Mesendoderm (in vitro differentiated cells): ENCODE measurements at regions not wholly inside any gene's neighbourhood (a gene's known extent, or its start where the extent isn't known, plus 50 kb on each side); places are given as distances from the start of the nearest gene placed in this dataset.

ENCODE experiments used
- DNase-seq: peaks from one replicate; pipeline ENCODE4 v3.0.0; 2013
- H2AK5ac ChIP-seq: 2 replicates; pipeline ENCODE4 v1.6.1; 2013; ENCODE audit warnings: low read length, inconsistent platforms
- H2BK120ac ChIP-seq: 2 replicates; pipeline ENCODE4 v1.6.1; 2013; ENCODE audit warnings: low read depth, mild to moderate bottlenecking, low read length, moderate library complexity, mixed read lengths
- H2BK15ac ChIP-seq: replicated peaks from 2 replicates; pipeline ENCODE4 v1.6.1; 2013; ENCODE audit warnings: low read depth, mild to moderate bottlenecking, moderate library complexity
- H2BK5ac ChIP-seq: 2 replicates; pipeline ENCODE4 v1.6.1; 2013; ENCODE audit warnings: low read length, inconsistent platforms
- H3K18ac ChIP-seq: 2 replicates; pipeline ENCODE4 v1.6.1; 2013; ENCODE audit warnings: mild to moderate bottlenecking, low read length, mixed read lengths
- H3K23ac ChIP-seq: one replicate; pipeline ENCODE4 v1.6.1; 2013; ENCODE audit warnings: low read length
- H3K27ac ChIP-seq: 2 replicates; pipeline ENCODE4 v1.5.1; 2013; ENCODE audit warnings: low read depth, mild to moderate bottlenecking, inconsistent platforms, low read length, moderate library complexity
- H3K27me3 ChIP-seq: 2 replicates; pipeline ENCODE4 v1.6.1; 2013; ENCODE audit warnings: low read length, control low read depth, mild to moderate bottlenecking, inconsistent platforms; ENCODE audit not compliant: insufficient read depth, poor library complexity
- H3K36me3 ChIP-seq: 2 replicates; pipeline ENCODE4 v1.6.1; 2013; ENCODE audit warnings: low read length, inconsistent platforms; ENCODE audit not compliant: control insufficient read depth, insufficient read depth
- H3K4ac ChIP-seq: one replicate; pipeline ENCODE4 v1.6.1; 2013; ENCODE audit warnings: low read depth, mild to moderate bottlenecking, low read length, moderate library complexity
- H3K4me1 ChIP-seq: 2 replicates; pipeline ENCODE4 v1.6.1; 2013; ENCODE audit warnings: low read depth, low read length, inconsistent platforms; ENCODE audit not compliant: control insufficient read depth
- H3K4me2 ChIP-seq: 2 replicates; pipeline ENCODE4 v1.6.1; 2013; ENCODE audit warnings: low read length
- H3K4me3 ChIP-seq: 2 replicates; pipeline ENCODE4 v1.5.1; 2013; ENCODE audit warnings: mild to moderate bottlenecking, low read length
- H3K56ac ChIP-seq: one replicate; pipeline ENCODE4 v1.6.1; 2013; ENCODE audit warnings: low read length
- H3K79me1 ChIP-seq: 2 replicates; pipeline ENCODE4 v1.6.1; 2013; ENCODE audit warnings: low read length, inconsistent platforms
- H3K79me2 ChIP-seq: 2 replicates; pipeline ENCODE4 v1.6.1; 2013; ENCODE audit warnings: mild to moderate bottlenecking, low read length; ENCODE audit not compliant: control insufficient read depth, insufficient read depth
- H3K9ac ChIP-seq: 2 replicates; pipeline ENCODE4 v1.6.1; 2013; ENCODE audit warnings: low read length, inconsistent platforms
- H4K5ac ChIP-seq: one replicate; pipeline ENCODE4 v1.6.1; 2013; ENCODE audit warnings: low read length
- H4K8ac ChIP-seq: one replicate; pipeline ENCODE4 v1.6.1; 2013; ENCODE audit warnings: low read depth, mild to moderate bottlenecking, control low read depth, low read length, moderate library complexity
- WGBS: extraction: QIAGEN DNeasy Blood & Tissue Kit; methylation state at CpG from one replicate; pipeline ENCODE4 v1.1.7; 2013; ENCODE audit warnings: low lambda C conversion rate, missing lambda C conversion rate; ENCODE audit not compliant: insufficient coverage; ENCODE audit errors: extremely low coverage; 5-methylcytosine and 5-hydroxymethylcytosine counted together

DNA sequence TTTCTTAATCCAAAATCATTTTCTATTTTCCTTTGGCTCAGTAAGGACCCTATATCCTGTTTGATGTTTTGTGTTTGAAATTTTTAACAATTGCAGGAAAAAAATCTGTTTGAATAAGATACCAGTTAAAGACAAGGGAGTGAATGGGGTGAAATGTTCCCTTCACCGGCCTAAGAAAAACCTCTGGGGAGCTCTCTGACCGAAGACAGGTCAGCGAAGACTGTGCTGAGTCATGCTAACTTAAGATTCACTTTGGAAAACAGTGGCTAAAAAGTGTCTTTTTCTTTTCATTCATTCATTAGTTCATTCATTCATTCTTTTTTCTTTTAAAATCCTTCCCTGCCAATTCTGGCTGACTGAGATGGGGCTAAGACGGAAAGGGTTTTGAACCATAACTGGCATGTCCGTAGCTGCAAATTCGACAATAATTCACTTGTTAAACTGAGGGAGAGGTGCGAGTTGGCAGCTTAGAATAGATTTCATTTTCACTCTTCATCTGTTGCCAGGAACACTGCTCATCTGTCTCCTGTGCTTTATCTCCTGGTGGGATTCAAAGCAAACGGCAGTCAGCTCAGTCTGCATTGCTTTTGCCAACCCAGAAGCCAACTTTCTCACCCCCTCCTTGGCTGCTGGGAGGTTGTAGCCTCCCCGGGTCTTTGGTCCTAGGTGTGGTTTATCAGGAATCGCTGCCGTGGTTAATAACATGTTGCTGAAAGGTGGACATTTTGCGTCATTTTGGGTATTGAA, 434.0 kb upstream of the LARGE1 start:
- H3K23ac ChIP-seq, result no peak overlapping the region
- no peak overlapping the region for H3K4ac ChIP-seq
- no peak overlapping the region for H3K4me2 ChIP-seq
- no peak overlapping the region for H2BK5ac ChIP-seq
- H3K4me3 ChIP-seq, result no peak overlapping the region
- H3K4me1 ChIP-seq, result no peaks in the 10 kb centered on the region
- H3K27me3 ChIP-seq, result no peaks in the 10 kb centered on the region
- no CpG with 5 or more reads among the region's 12 CpGs for WGBS
- H3K56ac ChIP-seq, result no peak overlapping the region
- H3K27ac ChIP-seq, result no peak overlapping the region
- no peak overlapping the region for H3K9ac ChIP-seq
- H4K5ac ChIP-seq, result no peak overlapping the region
- H3K18ac ChIP-seq, result no peak overlapping the region
- no peaks in the 10 kb centered on the region for H3K36me3 ChIP-seq
- H2AK5ac ChIP-seq, result no peak overlapping the region
- H2BK15ac ChIP-seq, result no peak overlapping the region
- no peak overlapping the region for H4K8ac ChIP-seq
- no peaks in the 10 kb centered on the region for H3K79me2 ChIP-seq
- DNase-seq, result no peak
- H3K79me1 ChIP-seq, result no peaks in the 10 kb centered on the region
- no peak overlapping the region for H2BK120ac ChIP-seq

GRCh38 chr22:34356481-34356880, 436.2 kb upstream of the LARGE1 start:
- no peaks in the 10 kb centered on the region for H3K79me1 ChIP-seq
- no peak overlapping the region for H3K4ac ChIP-seq
- H3K23ac ChIP-seq, result no peak overlapping the region
- H3K56ac ChIP-seq, result no peak overlapping the region
- H3K79me2 ChIP-seq, result no peaks in the 10 kb centered on the region
- no peak for DNase-seq
- no peak overlapping the region for H2BK15ac ChIP-seq
- H4K5ac ChIP-seq, result no peak overlapping the region
- H3K36me3 ChIP-seq, result no peaks in the 10 kb centered on the region
- H3K18ac ChIP-seq, result no peak overlapping the region
- no peak overlapping the region for H3K4me3 ChIP-seq
- H3K27ac ChIP-seq, result no peak overlapping the region
- H2AK5ac ChIP-seq, result no peak overlapping the region
- H3K4me2 ChIP-seq, result no peak overlapping the region
- H2BK5ac ChIP-seq, result no peak overlapping the region
- no peak overlapping the region for H2BK120ac ChIP-seq
- H4K8ac ChIP-seq, result no peak overlapping the region
- no peaks in the 10 kb centered on the region for H3K27me3 ChIP-seq
- WGBS, result no CpG with 5 or more reads among the region's 1 CpG
- no peaks in the 10 kb centered on the region for H3K4me1 ChIP-seq
- H3K9ac ChIP-seq, result no peak overlapping the region

DNA sequence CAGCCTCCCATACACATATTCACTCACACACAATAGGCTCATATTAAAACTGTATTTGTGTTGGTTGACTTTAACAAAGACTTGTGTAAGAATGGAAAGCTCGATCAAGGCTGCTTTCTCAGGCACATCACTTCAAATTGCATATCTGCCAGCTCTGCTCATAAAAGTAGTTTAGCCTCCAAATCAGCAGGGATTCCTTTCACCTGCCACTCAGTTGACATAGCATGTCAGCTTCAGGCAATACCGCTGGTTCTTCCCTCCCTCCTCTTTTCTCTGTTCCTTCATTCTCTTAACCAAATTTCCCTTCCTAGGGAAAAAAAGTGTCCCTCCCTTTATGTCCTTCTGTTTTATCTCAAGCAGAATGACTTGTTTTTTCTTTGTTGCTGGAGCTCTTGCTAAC, 450.4 kb upstream of the LARGE1 start:
- H2AK5ac ChIP-seq, result no peak overlapping the region
- H3K4me2 ChIP-seq, result no peak overlapping the region
- no peak overlapping the region for H2BK15ac ChIP-seq
- no CpG with 5 or more reads among the region's 2 CpGs for WGBS
- no peak overlapping the region for H3K18ac ChIP-seq
- no peaks in the 10 kb centered on the region for H3K79me1 ChIP-seq
- H2BK120ac ChIP-seq, result no peak overlapping the region
- H3K56ac ChIP-seq, result no peak overlapping the region
- H3K27ac ChIP-seq, result no peak overlapping the region
- H3K36me3 ChIP-seq, result no peaks in the 10 kb centered on the region
- DNase-seq, result no peak
- H3K23ac ChIP-seq, result no peak overlapping the region
- no peak overlapping the region for H3K9ac ChIP-seq
- no peak overlapping the region for H3K4me3 ChIP-seq
- H4K8ac ChIP-seq, result no peak overlapping the region
- no peaks in the 10 kb centered on the region for H3K27me3 ChIP-seq
- H2BK5ac ChIP-seq, result no peak overlapping the region
- H3K79me2 ChIP-seq, result no peaks in the 10 kb centered on the region
- no peaks in the 10 kb centered on the region for H3K4me1 ChIP-seq
- no peak overlapping the region for H3K4ac ChIP-seq
- H4K5ac ChIP-seq, result no peak overlapping the region

DNA sequence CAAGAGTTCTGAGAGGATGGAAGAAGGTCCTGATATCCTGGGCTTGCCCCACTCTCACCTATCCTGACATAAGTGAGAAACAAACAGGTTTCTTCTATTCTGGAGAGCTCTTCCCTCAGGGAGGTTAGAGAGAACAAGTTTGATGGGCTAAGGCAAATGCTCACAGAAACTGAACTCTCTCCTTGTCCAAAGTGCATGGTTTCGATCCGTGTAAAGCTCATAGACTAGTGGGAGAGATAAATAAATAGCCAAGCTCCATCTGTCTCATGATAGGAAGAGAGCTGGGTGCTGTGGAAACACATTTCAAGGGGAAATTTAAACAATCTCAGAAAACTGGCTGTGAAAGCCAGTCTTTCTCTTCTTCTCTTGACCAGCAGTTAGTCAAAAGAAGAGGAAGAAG, 459.5 kb upstream of the LARGE1 start:
- H3K36me3 ChIP-seq, result no peaks in the 10 kb centered on the region
- no peak for DNase-seq
- no peak overlapping the region for H3K9ac ChIP-seq
- no peak overlapping the region for H3K56ac ChIP-seq
- no CpG with 5 or more reads among the region's 2 CpGs for WGBS
- no peak overlapping the region for H3K4me3 ChIP-seq
- no peak overlapping the region for H4K5ac ChIP-seq
- no peak overlapping the region for H4K8ac ChIP-seq
- no peaks in the 10 kb centered on the region for H3K27me3 ChIP-seq
- no peak overlapping the region for H3K23ac ChIP-seq
- H3K79me1 ChIP-seq, result no peaks in the 10 kb centered on the region
- H3K4ac ChIP-seq, result no peak overlapping the region
- no peak overlapping the region for H3K4me2 ChIP-seq
- H3K79me2 ChIP-seq, result no peaks in the 10 kb centered on the region
- no peak overlapping the region for H3K18ac ChIP-seq
- no peaks in the 10 kb centered on the region for H3K4me1 ChIP-seq
- H2BK5ac ChIP-seq, result no peak overlapping the region
- no peak overlapping the region for H2BK120ac ChIP-seq
- no peak overlapping the region for H3K27ac ChIP-seq
- H2BK15ac ChIP-seq, result no peak overlapping the region
- H2AK5ac ChIP-seq, result no peak overlapping the region

GRCh38 chr22:34380532-34380931, 460.3 kb upstream of the LARGE1 start:
- no CpG with 5 or more reads among the region's 4 CpGs for WGBS
- H3K56ac ChIP-seq, result no peak overlapping the region
- H2BK120ac ChIP-seq, result no peak overlapping the region
- H4K8ac ChIP-seq, result no peak overlapping the region
- no peaks in the 10 kb centered on the region for H3K79me2 ChIP-seq
- H2BK5ac ChIP-seq, result no peak overlapping the region
- no peak overlapping the region for H3K4ac ChIP-seq
- no peak overlapping the region for H3K4me2 ChIP-seq
- no peak overlapping the region for H3K18ac ChIP-seq
- H3K9ac ChIP-seq, result no peak overlapping the region
- H3K4me1 ChIP-seq, result no peaks in the 10 kb centered on the region
- no peak overlapping the region for H2BK15ac ChIP-seq
- H3K79me1 ChIP-seq, result no peaks in the 10 kb centered on the region
- no peak for DNase-seq
- H3K27me3 ChIP-seq, result no peaks in the 10 kb centered on the region
- no peak overlapping the region for H4K5ac ChIP-seq
- no peaks in the 10 kb centered on the region for H3K36me3 ChIP-seq
- H3K27ac ChIP-seq, result no peak overlapping the region
- no peak overlapping the region for H2AK5ac ChIP-seq
- no peak overlapping the region for H3K23ac ChIP-seq
- no peak overlapping the region for H3K4me3 ChIP-seq

DNA sequence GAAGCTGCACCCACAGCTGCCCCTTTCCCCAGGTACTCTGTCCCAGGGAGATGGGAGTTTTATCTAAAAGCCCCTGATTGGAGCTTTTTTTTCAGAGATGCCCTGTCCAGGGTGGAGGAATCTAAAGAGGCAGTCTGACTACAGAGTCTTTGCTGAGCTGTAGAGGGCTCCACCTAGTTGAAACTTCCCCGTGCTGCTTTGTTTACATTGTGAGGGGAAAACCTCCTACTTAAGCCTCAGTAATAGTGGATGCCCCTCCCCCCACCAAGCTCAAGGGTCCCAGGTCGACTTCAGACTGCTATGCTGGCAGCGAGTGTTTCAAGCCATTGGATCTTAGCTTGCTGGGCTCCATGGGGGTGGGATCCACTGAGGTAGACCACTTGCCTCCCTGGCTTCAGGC, 470.1 kb upstream of the LARGE1 start:
- Histone ChIP-seq H2BK120ac (no peak overlapping the region), H3K4ac (no peak overlapping the region), H3K56ac (no peak overlapping the region), H2AK5ac (no peak overlapping the region), H3K4me2 (no peak overlapping the region), H3K27ac (no peak overlapping the region), H4K8ac (no peak overlapping the region), H3K18ac (no peak overlapping the region), H3K4me3 (no peak overlapping the region), H3K79me1 (no peaks in the 10 kb centered on the region), H3K4me1 (no peaks in the 10 kb centered on the region), H4K5ac (no peak overlapping the region), H2BK5ac (no peak overlapping the region), H3K9ac (no peak overlapping the region), H3K27me3 (no peaks in the 10 kb centered on the region), H3K23ac (no peak overlapping the region), H3K79me2 (no peaks in the 10 kb centered on the region), H3K36me3 (no peaks in the 10 kb centered on the region), H2BK15ac (no peak overlapping the region)
- no CpG with 5 or more reads among the region's 3 CpGs for WGBS
- peak; percentile 26 for DNase-seq
